Gastroesophageal sphincter (tissue), 4 donors: ENCODE measurements at regions not wholly inside any gene's neighbourhood (a gene's known extent, or its start where the extent isn't known, plus 50 kb on each side); places are given as distances from the start of the nearest gene placed in this dataset.
"Not testable (repeated sequence)": the region's sequence is repeated elsewhere in the genome, so short reads cannot be mapped to it uniquely, and the experiment has no call there.

Experiments
- ATAC-seq: fragments of 150-250 bp; one replicate; pipeline ENCODE4 v1.9.1; 2016; ENCODE audit warnings: mild to moderate bottlenecking, moderate library complexity
- H3K27ac ChIP-seq, 4 donors: fragments of 200-600 bp; sonication (generic) in 3 of 4; 1 replicate in 3 of 4; 2 replicates in 1 of 4; pipeline ENCODE4 v1.5.1; 2016 to 2019
- H3K27me3 ChIP-seq: fragments of 200-600 bp; sonication (generic); one replicate; pipeline ENCODE4 v1.5.1; 2019
- H3K36me3 ChIP-seq, 2 donors: fragments of 200-600 bp; sonication (generic); one replicate each; pipeline ENCODE4 v1.5.1; 2019; ENCODE audit warnings: control low read depth in 1 of 2
- H3K4me1 ChIP-seq, 3 donors: fragments of 200-600 bp; sonication (generic); 1 replicate in 2 of 3; 2 replicates in 1 of 3; pipeline ENCODE4 v1.5.1; 2016 to 2019; ENCODE audit warnings: control low read depth in 2 of 3
- H3K4me3 ChIP-seq, 2 donors: fragments of 200-600 bp; sonication (generic); one replicate each; pipeline ENCODE4 v1.5.1; 2019; ENCODE audit warnings: mild to moderate bottlenecking in 1 of 2, moderate library complexity in 1 of 2
- H3K9me3 ChIP-seq, 3 donors: fragments of 200-600 bp; sonication (generic); one replicate each; pipeline ENCODE4 v1.5.1; 2017 to 2019; ENCODE audit warnings: control low read depth in 2 of 3
- CTCF ChIP-seq, 4 experiments: fragments of 200-600 bp in 2 of 4; fragments of 450-650 bp in 2 of 4; sonication (generic) in 1 of 4; IDR thresholded peaks; one replicate each; pipeline ENCODE4 v1.5.1; 2017 to 2019; ENCODE audit warnings: antibody characterized with exemption in 4 of 4, mild to moderate bottlenecking in 2 of 4, moderate library complexity in 2 of 4
- EP300 ChIP-seq: sonication (generic); formaldehyde crosslinking; IDR thresholded peaks from one replicate; pipeline ENCODE4 v1.6.1; 2017; ENCODE audit warnings: antibody characterized with exemption, mild to moderate bottlenecking
- POLR2A ChIP-seq, 2 donors: fragments of 450-650 bp; IDR thresholded peaks; one replicate each; pipeline ENCODE4 v1.6.1; 2017; ENCODE audit warnings: antibody characterized with exemption in 2 of 2, mild to moderate bottlenecking in 2 of 2, moderate library complexity in 1 of 2
- POLR2AphosphoS5 ChIP-seq: sonication (generic); formaldehyde crosslinking; IDR thresholded peaks from one replicate; pipeline ENCODE4 v1.6.1; 2017; ENCODE audit warnings: antibody characterized with exemption
- WGBS, 2 donors: methylation state at CpG; one replicate each; pipeline ENCODE4 v1.1.5; 2018; ENCODE audit warnings: low coverage in 1 of 2; 5-methylcytosine and 5-hydroxymethylcytosine counted together

DNA sequence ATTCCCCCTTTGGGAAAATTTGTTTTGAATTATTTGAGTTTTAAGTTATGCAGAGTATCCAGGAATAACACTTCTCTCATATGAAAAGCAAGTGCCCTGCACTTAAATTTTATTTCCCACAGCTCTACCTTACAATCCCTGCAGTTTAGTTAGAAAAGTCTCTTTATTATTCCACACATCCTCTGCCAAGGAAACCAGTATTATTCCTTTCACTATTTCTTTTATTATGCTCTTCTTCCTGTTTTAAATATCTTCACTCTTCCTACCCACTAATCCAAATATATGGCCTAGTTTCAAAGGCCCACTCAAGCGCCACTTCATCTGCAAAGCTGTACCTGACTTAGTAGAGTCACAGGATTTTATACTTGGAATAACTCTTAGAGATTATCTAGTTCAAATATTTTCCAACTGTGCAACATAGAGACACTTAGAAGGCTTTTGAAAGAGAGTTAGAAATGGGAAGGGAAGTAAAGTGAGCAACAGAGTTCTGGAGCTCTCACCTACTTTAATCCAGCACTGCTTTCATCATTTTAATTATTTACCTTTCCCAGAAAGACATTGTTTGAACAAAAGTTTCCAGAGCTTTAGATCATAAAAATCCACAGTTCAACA, 97.2 kb upstream of the LYPLAL1 start:
- H3K36me3 ChIP-seq: no peaks in the 10 kb centered on the region
- no peak overlapping the region for H3K27ac ChIP-seq
- H3K9me3 ChIP-seq: no peaks in the 10 kb centered on the region
- H3K4me3 ChIP-seq: no peak overlapping the region
- WGBS, 2 donors: 80 to 91% methylated on average over 1 of the region's 1 CpG
- H3K27me3 ChIP-seq: no peaks in the 10 kb centered on the region
- no peak for TF ChIP-seq CTCF (IDR thresholded peaks at IDR 0.05)
- TF ChIP-seq EP300: no peak
- no peak for TF ChIP-seq POLR2A (IDR thresholded peaks at IDR 0.05)
- no peak for TF ChIP-seq POLR2AphosphoS5
- ATAC-seq: no peak
- H3K4me1 ChIP-seq: no peaks in the 10 kb centered on the region

DNA sequence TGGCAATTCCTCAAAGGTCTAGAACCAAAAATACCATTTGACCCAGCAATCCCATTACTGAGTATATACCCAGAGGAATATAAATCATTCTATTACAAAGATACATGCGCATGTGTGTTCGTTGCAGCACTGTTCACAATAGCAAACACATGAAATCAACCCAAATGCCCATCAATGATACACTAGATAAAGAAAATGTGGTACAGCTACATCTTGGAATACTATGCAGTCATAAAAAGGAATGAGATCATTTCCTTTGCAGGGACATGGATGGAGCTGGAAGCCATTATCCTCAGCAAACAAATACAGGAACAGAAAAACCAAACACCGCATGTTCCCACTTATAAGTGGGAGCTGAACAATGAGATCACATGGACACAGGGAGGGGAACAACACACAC, 95.9 kb upstream of the LYPLAL1 start:
- H3K4me1 ChIP-seq, H3K27me3 ChIP-seq, H3K36me3 ChIP-seq, H3K9me3 ChIP-seq, H3K27ac ChIP-seq, H3K4me3 ChIP-seq, ATAC-seq: not testable (repeated sequence)
- 87 to 96% methylated on average over 3 of the region's 3 CpGs for whole genome bisulfite sequencing, 2 donors

DNA sequence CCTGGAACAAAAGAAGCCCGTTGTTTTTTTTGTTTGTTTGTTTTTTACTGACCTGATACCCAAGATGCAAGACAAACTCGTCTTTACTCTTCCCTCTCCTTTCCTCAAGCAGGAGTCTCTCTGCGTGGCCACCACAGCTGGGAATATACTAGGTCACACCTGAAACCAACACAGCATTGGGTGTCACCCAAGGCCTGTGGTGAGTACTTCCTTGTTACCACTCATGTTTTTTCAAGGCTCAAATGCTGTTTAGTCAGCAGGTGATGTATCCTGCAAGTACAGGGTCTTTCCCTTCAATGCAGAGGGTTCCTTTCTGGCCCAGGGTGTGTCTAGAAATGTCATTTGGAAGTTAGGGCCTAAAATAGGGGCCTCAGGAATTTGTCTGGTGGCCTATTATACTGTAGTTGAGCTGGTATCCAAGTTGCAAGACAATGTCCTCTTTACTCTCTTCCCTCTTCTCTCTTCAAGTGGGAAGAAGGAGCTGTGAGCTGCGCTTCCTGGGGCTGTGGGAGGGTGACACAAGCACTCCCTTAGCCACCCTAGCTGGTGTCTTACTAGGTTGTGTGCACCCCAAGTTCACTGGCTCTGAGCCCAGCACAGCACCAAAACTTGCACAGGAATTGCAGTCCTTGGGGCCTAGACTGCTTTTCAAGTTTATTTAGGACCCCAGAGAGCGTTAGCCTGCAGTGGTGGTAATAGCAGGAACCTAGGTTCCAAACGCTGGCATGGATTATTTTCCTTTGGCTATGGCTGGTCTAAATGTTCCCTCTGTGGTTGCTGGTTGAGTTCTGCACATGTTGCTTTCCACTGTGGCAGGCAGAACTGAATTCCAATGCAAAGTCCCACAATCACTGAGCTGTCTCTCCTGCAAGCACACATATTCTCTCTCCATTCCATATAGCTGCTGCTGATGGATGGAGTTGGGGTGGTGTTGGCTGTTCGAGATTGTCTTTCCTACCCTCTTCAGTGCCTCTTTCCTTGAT, 91.4 kb upstream of the LYPLAL1 start:
- ATAC-seq: no peak
- no peaks in the 10 kb centered on the region for H3K27me3 ChIP-seq
- 90 to 100% methylated on average over 5 to 6 of the region's 7 CpGs for WGBS, 2 donors
- H3K9me3 ChIP-seq: no peaks in the 10 kb centered on the region
- no peak overlapping the region for H3K27ac ChIP-seq
- no peaks in the 10 kb centered on the region for H3K4me1 ChIP-seq
- no peaks in the 10 kb centered on the region for H3K36me3 ChIP-seq
- H3K4me3 ChIP-seq: no peak overlapping the region
- no peak for TF ChIP-seq POLR2A (IDR thresholded peaks at IDR 0.05)
- no peak for TF ChIP-seq POLR2AphosphoS5
- no peak for TF ChIP-seq CTCF (IDR thresholded peaks at IDR 0.05)
- TF ChIP-seq EP300: no peak

DNA sequence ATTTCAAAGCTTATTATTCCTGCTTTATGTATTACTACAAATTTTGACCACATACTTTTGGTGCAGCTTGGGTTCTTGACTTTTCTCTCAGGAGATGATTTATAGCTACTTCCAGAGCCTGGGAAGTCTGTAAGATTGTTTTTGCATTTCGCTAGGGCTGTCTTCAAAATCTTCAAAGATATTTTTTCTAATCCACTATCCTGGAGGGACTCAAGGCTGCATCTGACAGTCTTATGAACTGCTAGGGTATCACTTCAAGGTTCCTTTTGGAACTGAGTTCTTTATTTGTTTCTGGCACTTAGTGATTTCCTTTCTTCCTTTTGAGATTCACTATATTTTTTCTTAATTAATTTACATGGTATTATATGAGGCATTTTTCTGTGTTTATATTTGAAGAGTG, 90.0 kb upstream of the LYPLAL1 start:
- TF ChIP-seq POLR2AphosphoS5: no peak
- no peak for TF ChIP-seq CTCF (IDR thresholded peaks at IDR 0.05)
- ATAC-seq: no peak
- Histone ChIP-seq H3K4me1 (no peaks in the 10 kb centered on the region), H3K4me3 (no peak overlapping the region), H3K27me3 (no peaks in the 10 kb centered on the region), H3K27ac (no peak overlapping the region), H3K36me3 (no peaks in the 10 kb centered on the region), H3K9me3 (no peaks in the 10 kb centered on the region)
- 67 to 88% methylated on average over 1 of the region's 1 CpG for WGBS, 2 donors

DNA sequence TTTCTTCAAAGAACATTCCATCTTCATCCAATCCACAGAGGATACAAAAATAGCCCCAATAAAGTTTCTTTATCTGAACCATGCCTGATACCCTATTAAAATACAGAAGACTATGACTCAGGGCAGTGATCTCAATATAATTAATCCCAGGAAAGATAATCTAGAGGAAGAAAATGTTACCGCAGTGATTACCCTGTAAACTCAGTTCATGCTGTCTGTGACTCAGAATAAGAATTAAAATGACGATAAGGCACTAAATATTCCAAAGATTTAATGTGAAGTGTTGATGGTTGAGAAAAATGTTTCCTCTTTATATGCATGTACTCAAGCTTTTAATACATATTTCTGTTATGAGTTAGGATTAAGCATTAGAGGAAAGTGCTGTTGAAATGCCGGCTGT, 88.6 kb upstream of the LYPLAL1 start:
- no peaks in the 10 kb centered on the region for H3K4me1 ChIP-seq
- no peaks in the 10 kb centered on the region for H3K36me3 ChIP-seq
- no peak overlapping the region for H3K27ac ChIP-seq
- ATAC-seq: no peak
- 44 to 75% methylated on average over 3 of the region's 3 CpGs for WGBS, 2 donors
- H3K9me3 ChIP-seq: no peaks in the 10 kb centered on the region
- H3K27me3 ChIP-seq: no peaks in the 10 kb centered on the region
- no peak overlapping the region for H3K4me3 ChIP-seq
- no peak for TF ChIP-seq EP300

DNA sequence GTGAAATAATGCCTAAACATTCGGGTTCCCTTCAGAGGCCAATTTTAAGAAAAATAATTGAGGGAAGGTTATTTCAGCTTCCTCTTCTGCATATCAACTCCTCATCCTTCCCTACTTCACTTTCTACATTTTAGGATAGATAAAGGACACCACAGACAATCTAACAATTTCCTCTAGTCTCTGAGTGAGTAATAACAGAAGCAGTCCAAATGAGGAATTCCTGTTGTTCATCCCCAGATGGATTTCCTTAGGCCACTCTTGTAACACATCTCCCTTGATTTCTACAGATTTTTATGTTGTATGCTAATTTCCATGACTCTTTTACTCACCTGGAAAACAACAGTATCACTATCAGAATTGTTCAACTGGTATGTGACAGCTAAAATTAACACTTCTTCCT, 87.7 kb upstream of the LYPLAL1 start:
- H3K4me1 ChIP-seq: no peaks in the 10 kb centered on the region
- H3K4me3 ChIP-seq: no peak overlapping the region
- 70 to 73% methylated on average over 1 of the region's 1 CpG for WGBS, 2 donors
- no peaks in the 10 kb centered on the region for H3K36me3 ChIP-seq
- TF ChIP-seq POLR2AphosphoS5 (no peak), POLR2A (IDR thresholded peaks at IDR 0.05) (no peak), CTCF (IDR thresholded peaks at IDR 0.05) (no peak), EP300 (no peak)
- no peaks in the 10 kb centered on the region for H3K27me3 ChIP-seq
- ATAC-seq: no peak
- no peaks in the 10 kb centered on the region for H3K9me3 ChIP-seq
- H3K27ac ChIP-seq: no peak overlapping the region
